BJ (cell line): ENCODE measurements at regions not wholly inside any gene's neighbourhood (a gene's known extent, or its start where the extent isn't known, plus 50 kb on each side); places are given as distances from the start of the nearest gene placed in this dataset.

Source experiments
- CTCF ChIA-PET: fragments of 350-600 bp; formaldehyde crosslinking; extraction: SDS; loops from one replicate; lab custom pipeline; 2021; ENCODE audit warnings: antibody characterized with exemption, inconsistent platforms; lab: Yijun Ruan, JAX
- POLR2A ChIA-PET: fragments of 300-600 bp; sonication (Branson Sonifier 250); formaldehyde crosslinking; extraction: SDS; loops from one replicate; lab custom pipeline; 2021; ENCODE audit warnings: antibody characterized with exemption; lab: Charles Lee
- DNase-seq: peaks from one replicate; pipeline ENCODE4 v3.0.0-alpha.2; 2011; ENCODE audit warnings: low read depth
- H3K27me3 ChIP-seq: 2 replicates; pipeline ENCODE4 v1.6.0; 2011; ENCODE audit warnings: low read length; ENCODE audit not compliant: control insufficient read depth, insufficient read depth
- H3K36me3 ChIP-seq: 2 replicates; pipeline ENCODE4 v1.5.1; 2011; ENCODE audit warnings: low read length; ENCODE audit not compliant: control insufficient read depth, insufficient read depth
- H3K4me3 ChIP-seq: 2 replicates; pipeline ENCODE4 v1.5.1; 2011; ENCODE audit warnings: low read depth, mild to moderate bottlenecking, control low read depth, low read length
- TF ChIP-seq, protein P1 (sequence below): IDR thresholded peaks from 2 replicates; pipeline ENCODE4 v1.5.1; 2011; ENCODE audit warnings: low read depth, mild to moderate bottlenecking, control low read depth, inconsistent platforms, low read length, moderate library complexity; ENCODE audit not compliant: insufficient read depth

DNA sequence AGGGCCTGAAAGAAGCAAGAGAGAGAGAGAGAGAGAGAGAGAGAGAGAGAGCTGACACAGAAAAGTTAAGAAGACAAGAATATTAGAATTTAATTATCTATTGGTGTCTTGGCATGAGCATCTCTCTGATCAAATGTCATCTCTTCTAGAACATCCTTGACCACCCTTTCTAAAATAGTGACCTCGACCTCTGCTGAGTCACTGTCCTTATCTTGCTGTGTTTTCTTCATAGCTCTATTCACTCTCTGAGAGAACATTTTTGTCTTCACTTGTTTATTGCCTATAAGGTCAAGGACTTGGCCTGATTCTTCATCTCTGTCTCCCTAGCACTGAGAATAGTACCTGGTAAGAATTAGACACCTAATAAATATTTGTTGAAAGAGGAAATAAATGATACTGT lies 383.8 kb upstream of the RPS23 start:
- POLR2A ChIA-PET: no interaction called here
- TF ChIP-seq, protein P1, sequence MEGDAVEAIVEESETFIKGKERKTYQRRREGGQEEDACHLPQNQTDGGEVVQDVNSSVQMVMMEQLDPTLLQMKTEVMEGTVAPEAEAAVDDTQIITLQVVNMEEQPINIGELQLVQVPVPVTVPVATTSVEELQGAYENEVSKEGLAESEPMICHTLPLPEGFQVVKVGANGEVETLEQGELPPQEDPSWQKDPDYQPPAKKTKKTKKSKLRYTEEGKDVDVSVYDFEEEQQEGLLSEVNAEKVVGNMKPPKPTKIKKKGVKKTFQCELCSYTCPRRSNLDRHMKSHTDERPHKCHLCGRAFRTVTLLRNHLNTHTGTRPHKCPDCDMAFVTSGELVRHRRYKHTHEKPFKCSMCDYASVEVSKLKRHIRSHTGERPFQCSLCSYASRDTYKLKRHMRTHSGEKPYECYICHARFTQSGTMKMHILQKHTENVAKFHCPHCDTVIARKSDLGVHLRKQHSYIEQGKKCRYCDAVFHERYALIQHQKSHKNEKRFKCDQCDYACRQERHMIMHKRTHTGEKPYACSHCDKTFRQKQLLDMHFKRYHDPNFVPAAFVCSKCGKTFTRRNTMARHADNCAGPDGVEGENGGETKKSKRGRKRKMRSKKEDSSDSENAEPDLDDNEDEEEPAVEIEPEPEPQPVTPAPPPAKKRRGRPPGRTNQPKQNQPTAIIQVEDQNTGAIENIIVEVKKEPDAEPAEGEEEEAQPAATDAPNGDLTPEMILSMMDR: no peak
- Histone ChIP-seq H3K27me3 (no peaks in the 10 kb centered on the region), H3K4me3 (no peak overlapping the region), H3K36me3 (no peaks in the 10 kb centered on the region)
- CTCF ChIA-PET: interaction anchor here (1.2 kb wide), 1 partner anchor 24 kb away, joined by 4 read pairs; no protein-coding TSS in a partner anchor
- no peak for DNase-seq

DNA sequence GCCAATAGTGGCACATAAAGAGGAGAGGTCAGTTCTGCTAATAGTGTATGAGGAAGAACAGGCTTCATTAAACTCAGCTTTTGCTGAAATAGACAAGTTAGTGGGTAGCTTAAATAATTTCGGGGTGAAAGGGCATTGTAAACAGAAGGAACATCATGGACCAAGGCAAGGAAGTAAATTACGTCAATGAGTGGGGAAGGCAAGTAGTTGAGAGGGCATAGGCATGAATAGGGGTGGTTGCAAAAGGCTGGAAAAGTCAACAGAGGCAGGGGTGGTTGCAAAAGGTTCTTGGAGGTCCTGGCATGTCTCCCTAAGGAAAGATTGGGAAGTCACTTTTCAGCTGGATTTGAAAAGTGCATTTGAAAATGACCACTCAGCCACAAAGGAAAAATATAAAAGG lies 383.3 kb upstream of the RPS23 start:
- no peak for DNase-seq
- TF ChIP-seq, protein P1: no peak
- H3K36me3 ChIP-seq: no peaks in the 10 kb centered on the region
- ChIA-PET POLR2A (no interaction called here), CTCF (no interaction called here)
- H3K4me3 ChIP-seq: no peak overlapping the region
- H3K27me3 ChIP-seq: no peaks in the 10 kb centered on the region

DNA sequence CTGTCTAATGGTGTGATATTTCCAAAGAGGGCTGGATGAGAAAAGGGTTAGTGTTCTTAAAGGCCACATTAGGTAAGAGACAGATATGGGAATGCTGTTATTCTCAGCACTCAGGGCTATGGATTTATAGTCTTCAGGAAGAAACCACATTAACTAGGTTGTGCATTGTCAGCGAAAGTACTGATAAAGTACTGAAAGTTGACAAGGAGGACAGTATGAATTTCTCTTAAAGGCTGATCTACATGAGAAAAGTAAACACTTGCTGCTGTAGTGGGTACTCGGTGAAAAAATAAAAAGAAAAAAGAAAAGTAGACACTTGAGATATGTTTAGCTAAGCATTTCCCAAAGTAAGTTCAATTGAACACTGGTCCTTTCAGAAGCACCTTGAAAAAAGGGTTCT lies 381.0 kb upstream of the RPS23 start:
- Histone ChIP-seq H3K27me3 (no peaks in the 10 kb centered on the region), H3K4me3 (no peak overlapping the region), H3K36me3 (no peaks in the 10 kb centered on the region)
- POLR2A ChIA-PET: no interaction called here
- CTCF ChIA-PET: interaction anchor here (1.4 kb wide), 1 partner anchor 18 kb away, joined by 4 read pairs; no protein-coding TSS in a partner anchor
- DNase-seq: no peak
- TF ChIP-seq, protein P1: no peak

DNA sequence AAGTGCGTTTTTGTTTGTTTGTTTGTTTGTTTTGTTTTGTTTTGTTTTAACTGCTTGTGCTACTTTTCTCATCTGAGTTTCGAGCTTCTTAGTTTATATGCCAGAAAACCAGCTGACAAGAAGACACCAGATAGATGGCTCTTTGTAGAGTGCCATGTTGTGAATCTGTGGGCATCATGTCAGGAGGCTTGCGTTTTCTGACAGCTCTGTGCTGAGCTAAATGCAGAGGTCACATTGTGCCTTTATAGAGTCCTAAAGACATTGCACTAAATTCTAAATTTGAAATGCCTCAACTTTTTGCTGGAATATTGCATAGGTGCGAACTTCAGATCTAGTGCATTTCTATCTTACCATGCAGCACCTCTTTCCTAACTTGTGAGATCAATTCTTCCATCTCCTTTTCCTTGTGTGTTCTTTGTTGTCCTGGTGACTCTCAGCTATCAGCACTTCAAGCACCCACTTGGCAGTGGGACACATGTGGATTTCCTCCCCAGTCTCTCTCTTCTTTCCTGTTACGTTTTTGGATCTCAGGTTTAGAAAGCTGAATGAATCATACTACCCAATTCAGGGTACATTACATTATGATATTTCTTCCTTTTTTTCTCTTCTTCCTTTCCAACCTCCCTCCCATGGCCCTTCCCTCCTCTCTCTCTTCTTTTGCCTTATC lies 379.0 kb upstream of the RPS23 start:
- Histone ChIP-seq H3K36me3 (no peaks in the 10 kb centered on the region), H3K27me3 (no peaks in the 10 kb centered on the region), H3K4me3 (no peak overlapping the region)
- no peak for DNase-seq
- POLR2A ChIA-PET: no interaction called here
- CTCF ChIA-PET: interaction anchor here (0.9 to 1.3 kb wide), 2 partner anchors 16 to 346 kb away, joined by 3 to 6 read pairs; no protein-coding TSS in a partner anchor
- TF ChIP-seq, protein P1: no peak

DNA sequence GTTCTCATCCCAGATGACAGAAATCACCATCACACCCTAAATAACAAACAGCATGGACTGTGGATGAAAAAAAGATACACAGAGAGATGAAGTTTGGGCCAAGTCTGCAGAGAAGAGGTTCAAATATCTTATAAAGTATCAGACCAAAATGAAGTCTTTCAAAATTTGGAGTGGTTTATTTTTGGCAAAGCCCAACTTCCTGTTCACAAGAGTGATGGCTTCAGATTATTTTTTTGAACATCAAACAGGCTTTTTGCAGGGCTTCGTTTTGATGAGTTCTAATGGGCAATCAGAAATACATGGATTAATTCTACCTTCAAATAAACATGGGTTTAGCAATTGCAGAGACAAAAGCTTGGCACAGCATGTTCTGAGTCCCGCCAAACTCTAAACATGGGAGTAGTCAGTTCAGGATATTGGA lies 378.2 kb upstream of the RPS23 start:
- no peak overlapping the region for H3K4me3 ChIP-seq
- POLR2A ChIA-PET: no interaction called here
- TF ChIP-seq, protein P1: no peak
- CTCF ChIA-PET: no interaction called here
- no peak for DNase-seq
- no peaks in the 10 kb centered on the region for H3K36me3 ChIP-seq
- no peaks in the 10 kb centered on the region for H3K27me3 ChIP-seq
